ENCODE measurements at regions not wholly inside any gene's neighbourhood (a gene's known extent, or its start where the extent isn't known, plus 50 kb on each side); places are given as distances from the start of the nearest gene placed in this dataset.

DNA sequence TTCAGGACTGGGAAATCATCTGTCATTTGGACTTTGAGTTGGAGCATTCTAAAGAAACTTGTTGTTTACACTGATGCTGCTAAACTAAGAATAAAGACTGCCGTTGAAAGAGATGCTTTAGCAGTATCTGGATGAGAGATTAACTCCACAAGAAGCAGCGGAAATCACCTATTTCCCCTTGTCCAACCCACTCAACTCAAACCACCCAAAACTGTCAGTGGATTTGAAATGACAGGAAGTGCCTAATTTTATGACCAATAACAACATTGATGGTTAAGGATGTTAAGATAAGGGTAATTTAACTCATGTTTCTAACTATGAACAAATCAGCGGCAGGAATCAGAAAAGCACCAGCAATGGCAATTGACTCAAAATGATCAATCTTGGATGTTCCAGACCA, 110.8 kb upstream of the NR2F2 start:
- no peak for DNase-seq

DNA sequence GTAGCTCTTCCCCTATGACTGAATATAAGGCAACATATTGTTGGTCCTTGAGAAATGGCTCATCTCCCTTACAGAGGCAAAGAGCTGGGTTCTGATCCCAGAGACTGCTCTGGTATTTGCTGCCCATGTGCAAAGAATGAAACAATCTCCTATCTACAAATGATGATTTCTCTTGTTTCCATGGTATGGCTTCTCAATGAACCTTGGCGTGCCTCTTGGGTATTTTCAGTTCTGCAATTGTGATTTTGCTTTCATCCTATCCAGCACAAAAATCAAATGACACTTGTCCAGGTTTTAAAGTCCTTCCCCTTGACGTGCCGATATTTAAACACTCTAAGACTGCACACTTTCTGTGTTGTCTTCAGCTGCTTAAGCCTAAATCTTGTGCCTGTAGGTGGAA, 109.8 kb upstream of the NR2F2 start:
- no peak for DNase-seq

DNA sequence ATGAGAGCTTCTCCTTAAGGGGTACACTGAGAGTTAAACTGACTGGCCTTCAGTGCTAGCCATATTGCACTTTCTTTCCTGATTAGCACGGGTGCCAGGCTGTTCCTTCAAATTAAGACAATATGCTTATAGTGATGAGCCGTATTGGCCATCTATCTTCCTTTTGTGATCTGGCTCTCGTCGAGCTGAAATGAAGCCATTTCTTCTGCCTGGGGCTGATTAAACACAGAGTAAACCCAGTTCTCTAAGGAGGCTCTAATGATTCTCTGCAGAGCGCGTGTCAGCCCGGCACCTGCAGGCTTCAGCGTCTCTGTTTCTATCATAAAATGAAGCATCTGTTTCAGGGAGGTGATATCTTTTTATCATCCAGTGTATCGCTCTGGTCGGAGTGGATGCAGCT, 107.5 kb upstream of the NR2F2 start:
- DNase-seq: no peak

DNA sequence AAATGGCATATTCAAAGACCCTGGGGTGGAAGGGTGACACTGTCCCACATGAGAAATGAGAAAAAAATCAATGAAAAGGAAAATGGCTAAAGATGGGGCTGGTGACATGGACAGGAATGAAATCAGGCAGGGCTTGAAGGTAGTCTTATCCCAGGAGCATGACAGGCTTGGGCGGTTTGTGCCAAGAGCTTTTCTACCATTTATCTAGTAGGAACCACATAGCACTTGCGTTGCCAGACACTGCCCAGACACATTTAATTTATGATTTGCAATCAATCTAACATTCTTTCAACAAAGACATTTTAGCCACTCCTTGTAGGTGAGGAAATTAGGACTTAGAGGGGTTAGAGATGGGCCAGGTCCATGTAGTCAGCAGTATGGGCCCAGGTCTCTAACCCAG, 106.6 kb upstream of the NR2F2 start:
- no peak for DNase-seq

DNA sequence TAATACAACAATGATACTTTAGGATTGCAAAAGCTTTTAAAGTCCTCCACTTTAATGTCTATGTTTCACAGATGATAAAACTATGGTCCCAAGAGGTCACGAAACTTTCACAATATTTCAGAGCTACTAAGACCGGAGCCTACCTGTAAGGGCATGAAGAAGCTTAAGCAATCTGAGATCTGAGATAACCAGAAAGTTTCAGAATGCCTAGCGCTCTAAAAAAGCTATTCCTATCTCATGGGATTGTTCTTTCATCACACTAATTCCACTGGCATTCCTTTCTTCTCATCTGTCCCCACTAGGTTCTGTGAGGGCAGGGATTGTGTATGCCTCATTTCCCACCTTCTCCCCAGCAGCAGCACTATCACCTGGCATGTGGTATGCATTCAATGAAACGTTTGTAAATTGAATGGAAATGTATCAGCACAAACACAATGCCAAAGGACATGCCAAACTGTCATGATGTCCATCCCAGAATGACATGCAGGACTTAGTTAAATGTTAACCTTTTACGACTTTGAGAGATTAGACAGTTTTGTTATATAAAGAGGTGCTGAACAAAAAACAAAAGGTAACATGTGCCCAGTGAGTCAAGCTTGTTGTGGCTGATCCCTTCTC, 104.7 kb upstream of the NR2F2 start:
- no peak for DNase-seq

DNA sequence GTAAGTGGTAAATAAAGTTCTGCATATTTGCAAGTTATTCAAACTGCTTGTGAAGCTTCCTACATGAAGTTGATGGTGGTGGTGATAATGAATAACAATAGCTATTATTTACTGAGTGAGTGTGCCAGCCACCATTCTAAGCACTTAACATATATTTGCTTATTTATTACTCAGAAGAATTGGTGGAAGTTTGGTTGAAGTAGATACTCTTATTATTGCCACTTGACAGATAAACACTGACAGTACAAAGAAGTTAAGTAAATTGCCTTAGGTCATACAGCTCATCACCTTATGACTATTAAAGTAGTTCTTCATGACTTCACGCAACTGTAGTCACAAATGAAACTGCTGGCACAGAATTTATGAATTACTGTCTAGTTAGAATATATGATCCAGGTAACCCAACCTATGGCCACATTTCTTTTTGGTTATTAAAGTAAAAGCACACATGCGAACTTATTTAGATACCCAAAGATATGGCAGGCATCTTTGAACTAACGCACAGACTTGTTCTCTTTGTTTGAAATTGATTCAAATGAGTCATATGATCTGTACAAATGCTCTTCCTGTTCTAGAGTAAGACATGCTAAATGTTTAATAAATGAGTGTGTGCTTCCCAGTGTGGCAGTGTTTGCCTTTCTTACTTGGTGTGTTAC, 99.8 kb upstream of the NR2F2 start:
- DNase-seq: no peak

DNA sequence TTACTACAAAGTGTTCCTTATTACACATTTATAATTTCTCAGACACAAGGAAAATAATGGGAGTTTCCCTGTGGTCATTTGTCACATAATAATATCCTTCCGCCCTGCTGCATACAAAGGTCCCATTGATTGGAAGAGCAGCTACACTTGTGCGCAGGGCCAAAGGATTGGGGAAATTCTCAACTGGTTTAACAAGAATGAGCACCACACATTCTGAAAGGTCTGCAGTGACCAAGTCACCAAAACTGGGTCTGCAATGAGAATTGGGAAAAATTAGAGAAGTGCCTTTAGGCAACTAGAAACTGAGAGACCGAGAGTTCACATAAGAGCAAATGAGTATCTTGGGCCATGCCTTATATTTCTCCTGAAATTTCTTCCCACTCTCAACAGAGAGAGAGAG, 98.2 kb upstream of the NR2F2 start:
- no peak for DNase-seq

DNA sequence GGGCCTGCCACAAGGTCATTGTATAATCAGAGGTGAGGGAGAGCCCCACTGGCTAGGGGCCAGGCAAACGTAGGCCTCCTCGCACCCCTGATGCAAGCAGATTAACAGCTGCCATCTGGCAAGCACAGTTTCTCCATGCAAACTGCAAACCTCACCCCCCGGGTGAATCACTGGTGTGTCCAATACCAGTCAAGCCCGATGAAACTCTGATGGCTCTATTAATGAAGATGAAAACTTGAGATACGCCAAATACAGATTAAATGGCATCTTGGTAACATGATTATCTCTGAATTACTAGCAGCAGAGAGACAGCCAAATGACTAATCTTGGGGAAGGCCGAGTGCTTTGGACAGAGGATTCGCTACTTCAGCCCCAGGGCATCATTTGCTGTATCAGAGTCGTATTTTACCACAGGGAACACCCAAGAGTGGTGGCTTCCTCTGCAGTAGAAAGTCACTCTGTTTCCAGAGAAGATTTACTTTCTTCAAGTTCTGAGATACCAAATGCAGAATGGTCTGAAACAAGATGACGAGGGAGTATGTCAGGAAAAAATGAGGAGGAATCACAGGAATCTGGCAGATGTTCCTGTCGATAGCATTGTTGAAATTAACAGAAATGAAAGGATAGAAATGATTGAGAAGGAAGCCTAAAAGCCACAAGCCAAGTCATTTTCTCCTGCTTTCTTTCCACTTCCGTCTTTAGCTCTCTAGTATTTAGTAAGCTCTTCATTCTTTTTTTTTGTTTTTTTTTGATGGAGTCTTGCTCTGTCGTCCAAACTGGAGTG, 96.2 kb upstream of the NR2F2 start:
- no peak for DNase-seq

DNA sequence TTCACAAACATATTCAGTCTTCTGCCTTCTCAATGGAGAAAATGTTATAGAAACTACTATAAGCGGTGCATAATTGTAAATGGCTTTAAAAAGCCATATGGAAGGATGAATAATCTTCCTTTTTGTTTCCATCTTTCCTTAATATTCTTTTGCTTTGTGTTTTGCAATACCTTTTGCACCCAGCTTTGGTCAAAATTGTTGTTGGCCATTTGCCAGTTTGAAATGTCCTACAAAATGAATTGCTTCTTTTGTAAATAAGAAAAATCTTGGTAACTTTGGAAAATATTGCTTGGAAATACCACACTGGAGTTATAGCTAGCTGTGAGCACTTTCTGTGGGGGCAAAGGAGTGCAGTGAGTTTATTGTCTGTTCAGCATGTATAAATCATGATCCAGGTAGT, 93.5 kb upstream of the NR2F2 start:
- no peak for DNase-seq

DNA sequence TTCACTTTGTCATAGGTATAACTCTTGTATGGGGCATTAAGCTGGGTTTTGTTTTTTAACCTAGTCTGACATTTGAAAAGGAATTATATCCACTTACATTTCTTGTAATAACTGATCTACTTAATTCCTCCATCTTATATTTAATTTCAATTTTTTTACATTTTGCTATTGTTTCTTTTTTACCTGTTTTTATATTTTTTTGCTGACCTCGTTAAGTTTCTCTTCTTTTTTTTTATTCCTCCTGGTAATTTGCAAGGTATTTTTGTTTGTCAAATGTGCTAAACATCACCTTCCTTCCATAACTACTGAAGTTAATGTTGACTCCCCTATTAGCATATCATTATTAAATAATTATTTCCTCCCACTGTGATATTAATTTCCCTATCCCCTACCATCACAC, 87.7 kb upstream of the NR2F2 start:
- DNase-seq: no peak

DNA sequence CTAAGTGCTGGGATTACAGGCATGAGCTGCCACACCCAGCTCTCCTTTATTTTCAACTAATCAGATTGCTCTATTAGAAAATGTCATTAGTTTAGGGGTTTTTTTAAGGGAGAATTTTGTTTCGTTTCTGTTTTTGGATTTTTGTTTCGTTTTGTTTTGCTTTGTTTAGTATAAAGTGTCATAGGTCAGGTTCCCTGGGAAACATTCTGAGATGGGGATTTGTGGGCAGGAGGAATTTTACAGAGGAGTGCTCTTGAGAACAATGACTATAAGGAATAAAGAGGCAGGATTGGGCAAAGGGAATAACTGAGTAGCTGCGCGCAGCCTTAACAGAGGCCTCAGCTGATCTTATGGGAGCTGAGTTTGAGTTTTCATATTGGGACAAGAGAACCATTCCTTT, 86.8 kb upstream of the NR2F2 start:
- no peak for DNase-seq

DNA sequence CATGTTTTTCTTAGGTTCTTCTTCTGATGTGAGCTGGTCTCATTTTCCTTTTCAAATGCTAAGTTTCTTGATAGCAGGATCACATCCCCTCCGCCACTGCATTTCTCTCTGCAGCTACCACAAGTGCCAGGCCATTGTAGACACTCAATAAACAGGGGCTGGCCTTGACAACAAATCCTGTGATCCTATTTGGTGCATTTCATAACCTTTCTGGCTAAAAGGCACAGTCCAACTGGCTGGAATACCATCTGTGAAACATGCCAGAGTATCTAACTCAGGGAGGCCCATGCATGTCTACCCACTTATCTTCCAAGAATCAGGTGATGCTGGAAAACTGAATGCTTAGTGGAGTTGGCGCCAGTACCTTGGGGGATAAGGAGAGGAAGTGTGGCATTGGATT, 85.2 kb upstream of the NR2F2 start:
- DNase-seq: no peak

DNA sequence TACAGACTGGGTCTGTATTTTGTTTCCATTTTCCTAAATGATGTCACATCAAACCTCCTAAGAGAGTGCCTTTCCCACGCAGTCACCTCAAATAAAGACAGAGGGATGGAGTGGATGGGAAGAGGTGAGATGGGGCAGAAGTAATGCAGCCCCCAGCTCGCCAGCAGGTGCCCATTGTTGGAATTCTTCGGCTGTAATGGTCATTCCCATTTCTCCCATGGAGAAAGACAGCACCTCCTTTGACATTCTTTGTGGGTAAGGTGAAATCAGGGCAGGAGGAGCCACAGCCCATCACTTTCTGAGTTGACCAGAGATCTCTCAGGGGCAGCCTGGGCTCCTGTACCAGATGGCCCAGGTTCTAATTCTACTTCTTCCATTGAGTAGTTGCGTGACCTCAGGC, 84.4 kb upstream of the NR2F2 start:
- DNase-seq: no peak

DNA sequence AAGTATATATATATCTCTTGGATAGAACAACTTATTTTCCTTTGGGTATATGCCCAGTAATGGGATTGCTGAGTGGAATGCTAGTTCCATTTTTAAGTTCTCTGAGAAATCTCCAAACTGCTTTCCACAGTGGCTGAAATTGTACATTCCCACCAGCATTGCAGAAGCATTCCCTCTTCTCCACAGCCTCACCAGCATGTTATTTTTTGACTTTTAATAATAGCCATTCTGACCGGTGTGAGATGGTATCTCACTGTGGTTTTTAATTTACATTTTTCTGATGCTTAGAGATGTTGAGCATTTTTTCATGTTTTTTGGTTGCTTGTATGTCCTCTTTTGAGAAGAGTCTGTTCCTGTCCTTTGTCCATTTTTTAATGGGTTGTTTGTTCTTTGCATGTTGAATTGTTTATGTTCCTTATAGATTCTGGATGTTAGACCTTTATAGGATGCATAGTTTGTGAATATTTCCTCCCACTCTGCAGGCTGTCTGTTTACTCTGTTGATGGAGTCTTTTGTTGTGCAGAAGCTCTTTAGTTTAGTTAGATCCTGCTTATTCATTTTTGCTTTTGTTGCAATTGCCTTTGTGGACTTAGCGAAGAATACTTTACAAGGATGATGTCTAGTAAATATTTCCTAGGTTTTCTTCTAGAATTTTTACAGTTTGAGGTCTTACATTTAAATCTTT, 82.7 kb upstream of the NR2F2 start:
- DNase-seq: no peak

DNA sequence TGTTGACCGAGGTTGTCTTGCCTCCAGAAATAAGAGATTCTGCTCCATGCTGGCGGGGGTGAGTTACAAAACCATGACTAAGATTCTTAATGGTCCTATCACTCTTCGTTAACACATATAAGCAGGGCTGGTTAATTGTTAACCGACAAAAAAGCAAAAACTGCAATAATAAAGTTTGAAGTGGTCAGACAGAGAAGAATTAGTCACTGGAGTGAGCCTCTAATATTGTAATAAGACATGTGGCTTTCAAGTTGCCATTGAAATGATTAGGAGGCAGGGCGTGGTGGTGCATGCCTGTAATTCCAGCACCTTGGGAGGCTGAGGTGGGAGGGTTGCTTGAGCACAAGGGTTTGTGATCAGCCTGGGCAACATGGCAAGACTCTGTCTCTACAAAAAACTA, 78.4 kb upstream of the NR2F2 start:
- DNase-seq: no peak

DNA sequence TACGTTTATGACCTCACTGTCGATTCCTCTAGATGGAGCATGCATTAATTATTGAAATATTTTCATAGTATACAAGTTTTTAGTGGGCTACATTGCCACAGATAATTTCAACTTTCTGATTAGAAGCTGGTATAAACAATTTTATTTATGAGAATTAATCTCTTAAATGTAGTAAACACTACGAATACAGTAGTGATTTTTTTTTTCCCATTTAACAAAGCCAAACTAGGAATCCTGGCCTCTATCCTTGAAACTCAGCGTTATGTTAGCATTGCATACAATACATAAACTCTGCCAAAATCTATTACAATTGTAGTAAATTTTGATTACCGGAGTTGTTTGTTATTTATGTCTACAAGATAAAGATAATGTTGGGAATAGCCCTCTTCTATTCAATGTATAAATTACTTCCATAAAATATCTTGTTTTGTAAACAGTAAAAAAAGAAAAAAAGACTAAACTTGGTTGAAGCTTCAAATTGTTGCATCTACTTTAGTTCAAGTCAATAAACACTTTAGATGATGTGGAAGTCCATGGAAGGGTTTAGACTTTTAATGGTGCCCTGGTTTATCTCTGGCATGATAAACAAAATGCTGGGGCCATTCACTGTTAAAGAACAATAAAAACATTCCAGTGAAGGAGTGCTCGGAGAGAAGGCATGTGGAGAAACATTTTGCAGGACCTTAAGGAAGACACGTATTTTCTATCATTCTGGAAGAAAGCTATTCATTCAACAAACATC, 77.3 kb upstream of the NR2F2 start:
- DNase-seq: no peak

DNA sequence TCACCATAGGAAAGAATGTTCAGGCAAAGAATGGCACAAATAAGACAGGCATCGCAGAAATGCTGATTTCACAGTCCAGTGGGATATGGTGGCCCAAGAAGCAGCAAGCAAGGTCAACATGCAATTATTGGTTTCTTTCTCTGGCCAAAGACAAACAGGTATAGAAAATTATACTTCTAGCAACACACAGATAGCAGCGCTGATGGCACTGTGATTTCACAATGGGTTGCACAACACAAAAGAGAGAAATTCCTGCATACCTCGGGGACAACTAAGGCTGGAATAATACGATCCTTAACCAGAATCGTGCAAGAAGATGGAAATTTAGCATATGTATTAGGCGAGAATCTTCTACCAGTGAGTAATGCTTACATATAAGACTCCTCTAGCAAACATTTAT, 76.3 kb upstream of the NR2F2 start:
- no peak for DNase-seq

DNA sequence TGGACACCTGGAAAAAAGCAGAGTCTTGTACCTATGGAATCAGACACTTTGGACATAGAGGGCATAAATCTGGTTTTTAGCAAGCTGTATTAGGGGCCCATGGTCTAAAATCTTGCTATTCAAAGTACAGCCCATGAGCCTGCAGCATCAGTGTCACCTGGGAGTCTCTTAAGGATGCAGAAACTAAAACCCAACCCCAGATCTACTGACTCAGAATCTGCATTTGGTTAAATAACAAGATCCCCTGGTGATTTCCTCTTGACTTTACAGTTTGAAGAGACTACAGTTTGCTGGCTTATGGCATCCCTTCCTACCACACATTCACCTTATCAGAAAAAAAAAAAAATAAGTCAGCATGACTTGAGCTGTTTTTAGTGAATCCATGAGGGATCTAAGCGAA, 74.9 kb upstream of the NR2F2 start:
- DNase-seq: no peak

DNA sequence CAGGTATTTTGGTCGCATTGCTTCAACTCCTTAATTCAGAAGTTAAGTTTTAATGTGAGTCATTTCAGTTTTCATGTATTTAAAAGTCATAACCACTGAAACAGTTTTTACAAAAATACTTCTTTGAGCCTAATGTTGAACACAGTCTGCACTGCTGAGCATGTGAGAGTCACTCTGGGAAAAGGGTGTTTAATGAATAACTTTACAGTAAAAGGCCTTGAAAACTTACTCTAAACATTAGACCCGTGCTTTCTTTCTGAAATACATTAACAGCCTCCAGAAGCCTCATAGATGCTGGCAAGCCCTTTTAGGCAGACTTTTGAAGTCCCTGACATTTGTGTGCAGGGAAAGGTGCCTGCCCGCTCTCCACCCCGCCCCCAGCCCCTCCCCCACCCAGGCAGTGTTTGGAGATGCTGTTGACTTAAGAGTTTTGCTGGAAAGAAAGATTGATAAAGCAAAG, 68.9 kb upstream of the NR2F2 start:
- no peak for DNase-seq

DNA sequence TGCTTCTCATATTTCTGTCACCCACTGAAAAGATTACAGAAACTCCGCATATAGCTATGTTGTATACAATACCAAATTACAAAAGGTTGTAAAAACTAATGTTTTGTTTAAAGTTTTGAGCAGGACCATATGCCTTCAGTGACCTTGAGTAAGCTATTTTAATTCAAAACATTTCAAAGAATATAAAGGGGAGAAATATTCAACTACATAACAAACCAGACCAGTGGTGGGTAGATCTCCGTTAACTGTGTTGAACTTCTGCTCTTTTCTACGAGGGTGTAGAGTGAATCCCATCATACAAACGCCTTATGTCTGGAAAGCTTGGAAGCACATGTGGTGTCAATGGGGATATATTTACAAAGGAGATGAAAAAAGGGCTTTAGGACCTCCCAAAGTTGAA, 68.4 kb upstream of the NR2F2 start:
- no peak for DNase-seq

DNA sequence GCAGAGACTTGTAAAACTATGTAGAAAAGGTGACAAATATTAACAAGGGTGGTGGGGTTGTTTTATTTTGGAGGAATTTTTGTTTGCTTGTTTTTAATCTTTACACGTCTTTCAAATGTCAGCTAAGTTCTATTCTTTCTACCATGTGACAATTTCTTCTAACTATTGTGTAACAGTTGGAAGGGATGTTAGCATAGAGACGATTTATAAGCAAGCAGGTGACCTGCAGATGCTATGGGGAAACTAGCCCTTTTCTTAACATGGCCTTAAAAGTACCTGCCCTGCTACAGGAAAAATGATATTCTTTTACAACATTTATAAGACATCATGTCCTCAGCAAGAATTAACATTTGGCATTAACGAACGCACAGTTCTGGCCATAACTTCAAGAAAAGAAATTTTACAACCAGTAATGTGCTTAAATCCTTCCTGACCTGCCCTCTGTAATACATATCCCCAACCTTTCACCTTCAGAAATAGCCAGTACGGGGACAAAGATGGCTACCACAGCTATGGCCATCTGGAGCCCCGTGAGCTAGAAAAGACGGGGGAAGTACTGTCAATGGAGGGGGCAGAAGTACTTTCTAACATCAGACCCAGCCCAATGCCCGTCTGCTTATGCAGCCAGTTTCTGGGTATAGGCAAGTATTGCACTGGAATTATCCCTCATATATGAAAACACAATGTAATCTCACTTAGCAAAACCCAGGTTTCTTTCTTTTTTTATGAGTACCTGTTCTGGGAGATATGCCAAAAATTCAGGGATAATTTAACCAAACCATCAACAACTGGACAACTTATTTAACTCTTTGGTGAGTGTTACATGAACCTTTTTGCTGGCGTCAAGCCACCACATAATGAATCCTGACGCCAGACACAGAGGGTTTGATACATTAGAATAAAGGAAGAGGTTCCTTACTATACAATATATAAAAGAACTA, 67.7 kb upstream of the NR2F2 start:
- no peak for DNase-seq

DNA sequence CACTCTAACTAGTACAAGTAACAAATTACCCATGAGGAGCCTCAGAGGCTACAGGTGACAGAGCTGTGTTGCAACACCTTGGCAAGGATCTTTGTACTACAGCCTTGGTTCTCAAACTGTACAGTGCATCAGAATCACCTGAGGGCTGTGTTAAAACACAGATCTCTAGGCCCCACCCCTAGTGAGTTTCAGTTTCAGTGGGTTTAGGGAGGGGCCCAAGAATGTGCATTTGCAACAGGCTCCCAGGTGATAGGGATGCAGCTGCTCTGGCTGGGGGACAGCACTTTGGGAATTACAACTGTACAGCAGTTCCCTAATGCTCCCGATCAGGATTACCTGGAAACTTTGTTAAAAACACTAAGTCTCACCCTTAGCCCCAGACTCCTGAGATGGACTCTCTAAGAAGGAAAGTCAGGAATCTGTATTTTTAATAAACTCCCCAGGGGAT, 66.1 kb upstream of the NR2F2 start:
- no peak for DNase-seq
